GM23338 (cell line): ENCODE measurements at regions not wholly inside any gene's neighbourhood (a gene's known extent, or its start where the extent isn't known, plus 50 kb on each side); places are given as distances from the start of the nearest gene placed in this dataset.

ENCODE experiments used
- EZH2 ChIP-seq: fragments of 200-600 bp; sonication (generic); IDR thresholded peaks from one replicate; pipeline ENCODE4 v1.8.0; 2017; ENCODE audit warnings: antibody characterized with exemption, mild to moderate bottlenecking, low read depth; ENCODE audit not compliant: unreplicated experiment
- JUNB ChIP-seq: IDR thresholded peaks from one replicate; pipeline ENCODE4 v1.6.1; 2016; ENCODE audit warnings: antibody characterized with exemption; ENCODE audit not compliant: unreplicated experiment
- POLR2AphosphoS5 ChIP-seq: IDR thresholded peaks from 2 replicates; pipeline ENCODE4 v1.6.1; 2016; ENCODE audit warnings: antibody characterized with exemption, low read depth
- TF ChIP-seq, protein P1 (sequence below), 2 experiments: fragments of 200-600 bp in 1 of 2; sonication (generic) in 1 of 2; conservative IDR thresholded peaks; 2 replicates each; pipeline versions ENCODE4 v1.5.1 to v1.6.1; 2016 to 2017; ENCODE audit warnings: antibody characterized with exemption in 2 of 2, low read depth in 2 of 2, mild to moderate bottlenecking in 2 of 2, moderate library complexity in 1 of 2
- TF ChIP-seq, protein P2 (sequence below): IDR thresholded peaks from one replicate; pipeline ENCODE4 v1.6.1; 2018; ENCODE audit warnings: antibody characterized with exemption; ENCODE audit not compliant: unreplicated experiment

DNA sequence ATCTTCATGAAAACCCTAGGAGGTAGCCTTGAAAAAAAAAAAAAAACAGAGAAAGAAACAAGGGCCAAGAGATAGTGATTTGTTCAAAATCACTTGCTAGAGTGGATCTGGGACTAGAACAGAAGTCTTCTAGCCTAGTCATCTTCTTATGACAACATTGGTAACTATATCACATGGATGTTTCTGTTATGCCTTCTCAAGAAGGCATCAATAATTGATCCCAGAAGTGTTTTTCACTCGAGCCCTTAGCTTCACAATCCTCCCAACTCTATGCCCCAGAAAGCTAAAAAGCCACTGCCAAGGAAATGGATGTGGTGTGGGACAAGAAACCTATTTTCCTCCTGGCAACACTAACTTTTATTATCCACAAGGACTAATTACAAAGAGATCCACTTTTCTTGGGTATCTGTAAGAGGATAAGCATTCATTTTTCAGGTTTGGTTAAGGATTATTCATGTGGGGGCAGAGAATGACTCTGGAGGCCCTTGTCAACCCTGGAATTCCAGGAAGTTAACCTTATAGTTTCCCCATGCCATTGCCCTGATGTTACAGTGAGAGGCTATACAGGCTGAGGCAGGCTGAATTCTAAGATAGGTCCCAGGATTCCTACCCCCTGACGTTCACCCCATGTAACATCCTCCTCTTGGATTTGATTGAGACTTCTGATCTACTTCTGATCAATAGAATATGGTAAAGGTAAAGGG is 67.7 kb upstream of the CPM start:
- TF ChIP-seq, protein P1, sequence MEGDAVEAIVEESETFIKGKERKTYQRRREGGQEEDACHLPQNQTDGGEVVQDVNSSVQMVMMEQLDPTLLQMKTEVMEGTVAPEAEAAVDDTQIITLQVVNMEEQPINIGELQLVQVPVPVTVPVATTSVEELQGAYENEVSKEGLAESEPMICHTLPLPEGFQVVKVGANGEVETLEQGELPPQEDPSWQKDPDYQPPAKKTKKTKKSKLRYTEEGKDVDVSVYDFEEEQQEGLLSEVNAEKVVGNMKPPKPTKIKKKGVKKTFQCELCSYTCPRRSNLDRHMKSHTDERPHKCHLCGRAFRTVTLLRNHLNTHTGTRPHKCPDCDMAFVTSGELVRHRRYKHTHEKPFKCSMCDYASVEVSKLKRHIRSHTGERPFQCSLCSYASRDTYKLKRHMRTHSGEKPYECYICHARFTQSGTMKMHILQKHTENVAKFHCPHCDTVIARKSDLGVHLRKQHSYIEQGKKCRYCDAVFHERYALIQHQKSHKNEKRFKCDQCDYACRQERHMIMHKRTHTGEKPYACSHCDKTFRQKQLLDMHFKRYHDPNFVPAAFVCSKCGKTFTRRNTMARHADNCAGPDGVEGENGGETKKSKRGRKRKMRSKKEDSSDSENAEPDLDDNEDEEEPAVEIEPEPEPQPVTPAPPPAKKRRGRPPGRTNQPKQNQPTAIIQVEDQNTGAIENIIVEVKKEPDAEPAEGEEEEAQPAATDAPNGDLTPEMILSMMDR (conservative IDR thresholded peaks at IDR 0.05; ENCODE audit: low read depth in 2 of 2): no peak
- TF ChIP-seq, protein P2, sequence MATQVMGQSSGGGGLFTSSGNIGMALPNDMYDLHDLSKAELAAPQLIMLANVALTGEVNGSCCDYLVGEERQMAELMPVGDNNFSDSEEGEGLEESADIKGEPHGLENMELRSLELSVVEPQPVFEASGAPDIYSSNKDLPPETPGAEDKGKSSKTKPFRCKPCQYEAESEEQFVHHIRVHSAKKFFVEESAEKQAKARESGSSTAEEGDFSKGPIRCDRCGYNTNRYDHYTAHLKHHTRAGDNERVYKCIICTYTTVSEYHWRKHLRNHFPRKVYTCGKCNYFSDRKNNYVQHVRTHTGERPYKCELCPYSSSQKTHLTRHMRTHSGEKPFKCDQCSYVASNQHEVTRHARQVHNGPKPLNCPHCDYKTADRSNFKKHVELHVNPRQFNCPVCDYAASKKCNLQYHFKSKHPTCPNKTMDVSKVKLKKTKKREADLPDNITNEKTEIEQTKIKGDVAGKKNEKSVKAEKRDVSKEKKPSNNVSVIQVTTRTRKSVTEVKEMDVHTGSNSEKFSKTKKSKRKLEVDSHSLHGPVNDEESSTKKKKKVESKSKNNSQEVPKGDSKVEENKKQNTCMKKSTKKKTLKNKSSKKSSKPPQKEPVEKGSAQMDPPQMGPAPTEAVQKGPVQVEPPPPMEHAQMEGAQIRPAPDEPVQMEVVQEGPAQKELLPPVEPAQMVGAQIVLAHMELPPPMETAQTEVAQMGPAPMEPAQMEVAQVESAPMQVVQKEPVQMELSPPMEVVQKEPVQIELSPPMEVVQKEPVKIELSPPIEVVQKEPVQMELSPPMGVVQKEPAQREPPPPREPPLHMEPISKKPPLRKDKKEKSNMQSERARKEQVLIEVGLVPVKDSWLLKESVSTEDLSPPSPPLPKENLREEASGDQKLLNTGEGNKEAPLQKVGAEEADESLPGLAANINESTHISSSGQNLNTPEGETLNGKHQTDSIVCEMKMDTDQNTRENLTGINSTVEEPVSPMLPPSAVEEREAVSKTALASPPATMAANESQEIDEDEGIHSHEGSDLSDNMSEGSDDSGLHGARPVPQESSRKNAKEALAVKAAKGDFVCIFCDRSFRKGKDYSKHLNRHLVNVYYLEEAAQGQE: no peak
- TF ChIP-seq POLR2AphosphoS5 (no peak), EZH2 (no peak), JUNB (no peak)
